ENCODE measurements at regions not wholly inside any gene's neighbourhood (a gene's known extent, or its start where the extent isn't known, plus 50 kb on each side); places are given as distances from the start of the nearest gene placed in this dataset.

GRCh38 chr2:191515551-191515950 is 162.4 kb upstream of the NABP1 start:
- no peak for DNase-seq

GRCh38 chr2:191516260-191516659 is 161.7 kb upstream of the NABP1 start:
- DNase-seq: no peak

GRCh38 chr2:191521608-191522208 is 156.2 kb upstream of the NABP1 start:
- DNase-seq: peak; percentile 31

GRCh38 chr2:191522478-191523120 is 155.3 kb upstream of the NABP1 start:
- no peak for DNase-seq

- DNase-seq: no peak
These were observed 151.8 kb upstream of the NABP1 start for GRCh38 chr2:191526091-191526490.

GRCh38 chr2:191526536-191526935 is 151.4 kb upstream of the NABP1 start:
- DNase-seq: no peak

- DNase-seq: no peak
These were observed 150.9 kb upstream of the NABP1 start for GRCh38 chr2:191526953-191527556.

GRCh38 chr2:191530618-191531017 is 147.3 kb upstream of the NABP1 start:
- DNase-seq: no peak

GRCh38 chr2:191533693-191534180 is 144.2 kb upstream of the NABP1 start:
- peak; percentile 23 for DNase-seq

GRCh38 chr2:191537921-191538320 is 140.0 kb upstream of the NABP1 start:
- DNase-seq: no peak

GRCh38 chr2:191538334-191538903 is 139.5 kb upstream of the NABP1 start:
- no peak for DNase-seq

GRCh38 chr2:191539068-191539467 is 138.9 kb upstream of the NABP1 start:
- peak; percentile 38 for DNase-seq

GRCh38 chr2:191540681-191541080 is 137.3 kb upstream of the NABP1 start:
- no peak for DNase-seq

GRCh38 chr2:191543708-191544107 is 134.2 kb upstream of the NABP1 start:
- DNase-seq: no peak

- DNase-seq: no peak
These were observed 133.4 kb upstream of the NABP1 start for GRCh38 chr2:191544461-191545062.

GRCh38 chr2:191545361-191545760 is 132.6 kb upstream of the NABP1 start:
- no peak for DNase-seq

- no peak for DNase-seq
These were observed 125.9 kb upstream of the NABP1 start for GRCh38 chr2:191552066-191552465.

- DNase-seq: no peak
These were observed 123.7 kb upstream of the NABP1 start for GRCh38 chr2:191554240-191554639.

- DNase-seq: peak; percentile 83
These were observed 122.7 kb upstream of the NABP1 start for GRCh38 chr2:191555092-191555742.

- DNase-seq: no peak
These were observed 121.5 kb upstream of the NABP1 start for GRCh38 chr2:191556463-191556862.

- no peak for DNase-seq
These were observed 120.1 kb upstream of the NABP1 start for GRCh38 chr2:191557841-191558240.

GRCh38 chr2:191559569-191559968 is 118.4 kb upstream of the NABP1 start:
- DNase-seq: no peak

- no peak for DNase-seq
These were observed 117.4 kb upstream of the NABP1 start for GRCh38 chr2:191560411-191560980.
